ENCODE measurements at regions not wholly inside any gene's neighbourhood (a gene's known extent, or its start where the extent isn't known, plus 50 kb on each side); places are given as distances from the start of the nearest gene placed in this dataset.
"Not testable (repeated sequence)": the region's sequence is repeated elsewhere in the genome, so short reads cannot be mapped to it uniquely, and the experiment has no call there.

GRCh38 chr7:1295776-1296355 is 63.2 kb downstream of the UNCX start:
- Mint-ChIP-seq H3K27ac (no peak overlapping the region), H3K4me1 (ENCODE audit: low read depth in 2 of 2) (peaks cover 0 to 7% of the 10 kb centered on the region in 2 donors), H3K9me3 (no peaks in the 10 kb centered on the region), H3K36me3 (ENCODE audit: insufficient read depth) (peaks cover 4% of the 10 kb centered on the region), H3K4me3 (no peak overlapping the region), H3K27me3 (peaks cover 14 to 53% of the 10 kb centered on the region in 2 donors)
- DNase-seq: no peak
- ATAC-seq (replicated peaks): no peak

GRCh38 chr7:1296356-1296981 is 63.8 kb downstream of the UNCX start:
- ATAC-seq (replicated peaks) (no peak), DNase-seq (no peak)
- Mint-ChIP-seq H3K9me3 (no peaks in the 10 kb centered on the region), H3K36me3 (ENCODE audit: insufficient read depth) (peaks cover 4% of the 10 kb centered on the region), H3K4me3 (no peak overlapping the region), H3K27me3 (peaks cover 12 to 47% of the 10 kb centered on the region in 2 donors), H3K27ac (peak overlapping the region in 1 of 2 donors; percentile 79), H3K4me1 (ENCODE audit: low read depth in 2 of 2) (peaks cover 0 to 7% of the 10 kb centered on the region in 2 donors)

GRCh38 chr7:1297017-1297960 is 64.6 kb downstream of the UNCX start:
- ATAC-seq (replicated peaks): no peak
- no peaks in the 10 kb centered on the region for H3K9me3 Mint-ChIP-seq
- peaks cover 12 to 47% of the 10 kb centered on the region in 2 donors for H3K27me3 Mint-ChIP-seq
- H3K27ac Mint-ChIP-seq: peak overlapping the region in 1 of 2 donors; percentile 79
- DNase-seq: no peak
- H3K4me3 Mint-ChIP-seq: peak overlapping the region in 1 of 2 donors; percentile 33
- peaks cover 0 to 7% of the 10 kb centered on the region in 2 donors for H3K4me1 Mint-ChIP-seq (ENCODE audit: low read depth in 2 of 2)
- H3K36me3 Mint-ChIP-seq (ENCODE audit: insufficient read depth): peaks cover 4% of the 10 kb centered on the region

GRCh38 chr7:1298051-1298930 is 65.6 kb downstream of the UNCX start:
- DNase-seq: no peak
- Mint-ChIP-seq H3K36me3 (ENCODE audit: insufficient read depth) (peaks cover 3% of the 10 kb centered on the region), H3K27ac (no peak overlapping the region), H3K27me3 (peaks cover 14 to 45% of the 10 kb centered on the region in 2 donors), H3K4me3 (peak overlapping the region in 1 of 2 donors; percentile 33), H3K9me3 (no peaks in the 10 kb centered on the region), H3K4me1 (ENCODE audit: low read depth in 2 of 2) (peaks cover 0 to 7% of the 10 kb centered on the region in 2 donors)
- ATAC-seq (replicated peaks): no peak

DNA sequence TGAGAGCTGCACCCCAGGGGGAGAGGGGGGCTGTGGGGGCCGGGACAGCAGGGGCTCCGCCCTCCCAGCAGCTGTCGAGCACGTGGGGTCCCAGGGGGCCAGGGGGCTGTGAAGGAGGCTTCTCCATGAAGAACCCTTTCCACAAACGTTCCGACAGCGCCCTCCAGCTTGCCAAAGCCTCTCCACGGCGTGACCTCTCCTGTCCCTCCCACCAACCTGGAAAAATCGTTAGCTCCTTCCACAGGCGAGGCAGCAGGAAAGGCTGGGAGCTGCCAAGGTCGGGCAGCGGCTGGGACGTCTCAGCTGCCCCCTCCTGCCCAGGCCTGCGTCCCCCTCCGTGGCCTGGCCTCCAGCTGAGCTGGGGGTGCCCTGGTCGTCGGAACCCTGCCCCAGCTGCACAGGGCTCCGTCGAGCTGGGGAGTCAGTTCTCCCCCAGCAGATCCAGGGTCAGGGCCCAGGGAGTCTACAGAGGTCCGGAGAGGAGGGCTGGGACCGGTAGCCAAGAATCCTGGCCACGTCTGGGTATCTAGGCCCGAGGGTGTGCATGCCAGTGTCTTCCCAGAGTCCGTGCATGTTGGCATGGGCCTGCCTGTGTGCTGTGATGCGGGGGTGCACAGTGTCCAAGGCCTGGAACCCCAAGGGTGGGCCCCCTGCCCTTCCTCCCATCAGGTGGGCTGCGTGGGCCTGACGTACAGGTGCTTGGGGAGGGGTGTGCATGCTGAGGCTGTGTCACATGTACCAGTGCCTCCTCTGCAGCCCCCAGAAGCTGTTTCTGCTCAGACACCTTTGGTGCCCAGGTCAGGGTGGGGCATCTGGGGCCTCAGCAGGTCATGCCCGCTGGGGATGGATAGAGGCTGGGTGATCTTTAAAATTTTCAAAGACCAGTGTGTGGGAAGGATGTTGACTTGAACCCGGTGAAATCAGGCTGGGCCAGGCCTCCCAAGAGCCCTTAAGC is 66.5 kb downstream of the UNCX start:
- no peak overlapping the region for H3K27ac Mint-ChIP-seq
- H3K27me3 Mint-ChIP-seq: peaks cover 14 to 46% of the 10 kb centered on the region in 2 donors

DNA sequence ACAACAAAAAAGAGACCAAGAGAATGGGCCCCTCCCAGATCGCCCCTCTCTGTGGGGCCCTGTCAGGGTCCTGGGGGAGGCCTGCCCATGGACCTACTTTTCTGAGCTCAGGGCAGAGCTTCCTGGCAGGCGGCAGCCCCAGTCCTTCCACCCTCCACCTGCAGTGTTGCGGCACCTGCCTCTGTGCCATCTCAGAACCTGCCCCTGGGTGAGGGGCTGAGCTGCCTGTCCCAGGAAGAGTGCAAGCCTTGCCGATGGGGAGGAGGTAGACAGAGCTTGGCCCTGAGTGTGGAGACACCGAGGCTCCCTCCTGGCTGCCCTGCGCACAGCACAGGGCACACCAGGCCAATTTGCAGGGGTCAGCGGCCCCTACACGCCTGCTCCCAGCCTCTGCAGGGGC is 67.5 kb downstream of the UNCX start:
- no peak overlapping the region for H3K27ac Mint-ChIP-seq
- DNase-seq (no peak), ATAC-seq (replicated peaks) (no peak)
- no peak overlapping the region for H3K4me3 Mint-ChIP-seq
- no peaks in the 10 kb centered on the region for H3K9me3 Mint-ChIP-seq
- peaks cover 14 to 46% of the 10 kb centered on the region in 2 donors for H3K27me3 Mint-ChIP-seq
- no peaks in the 10 kb centered on the region for H3K36me3 Mint-ChIP-seq (ENCODE audit: insufficient read depth)
- H3K4me1 Mint-ChIP-seq (ENCODE audit: low read depth in 2 of 2): peaks cover 0 to 3% of the 10 kb centered on the region in 2 donors

More for the DNA sequence above, 66.5 kb downstream of the UNCX start:
- Mint-ChIP-seq H3K9me3 (no peaks in the 10 kb centered on the region), H3K4me3 (no peak overlapping the region), H3K4me1 (ENCODE audit: low read depth in 2 of 2) (peaks cover 0 to 7% of the 10 kb centered on the region in 2 donors), H3K36me3 (ENCODE audit: insufficient read depth) (no peaks in the 10 kb centered on the region)
- ATAC-seq (replicated peaks) (no peak), DNase-seq (no peak)

DNA sequence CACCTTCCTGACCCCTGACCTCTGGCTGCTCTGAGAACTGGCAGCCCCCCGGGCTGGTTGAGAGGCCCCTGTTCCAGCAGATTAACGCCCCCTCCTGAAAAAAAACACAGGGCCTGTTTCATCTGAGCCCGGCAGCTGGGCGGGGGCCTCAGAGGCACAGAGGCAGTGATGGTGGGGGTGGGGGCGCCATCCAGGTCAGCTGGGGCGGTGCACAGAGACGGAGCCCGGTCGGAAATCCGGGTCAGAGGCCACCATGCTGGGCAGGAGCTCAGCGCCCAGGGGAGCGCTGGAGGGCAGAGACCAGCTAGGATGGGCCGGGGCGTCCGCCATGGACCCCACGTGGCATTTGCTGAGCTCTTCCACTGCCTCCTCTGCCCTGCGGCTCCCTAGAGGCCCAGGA is 68.0 kb downstream of the UNCX start:
- peaks cover 14 to 49% of the 10 kb centered on the region in 2 donors for H3K27me3 Mint-ChIP-seq
- no peak for DNase-seq
- H3K4me3 Mint-ChIP-seq: no peak overlapping the region
- H3K4me1 Mint-ChIP-seq (ENCODE audit: low read depth in 2 of 2): peaks cover 0 to 3% of the 10 kb centered on the region in 2 donors
- H3K9me3 Mint-ChIP-seq: no peaks in the 10 kb centered on the region
- no peaks in the 10 kb centered on the region for H3K36me3 Mint-ChIP-seq (ENCODE audit: insufficient read depth)
- H3K27ac Mint-ChIP-seq: no peak overlapping the region
- no peak for ATAC-seq (replicated peaks)

DNA sequence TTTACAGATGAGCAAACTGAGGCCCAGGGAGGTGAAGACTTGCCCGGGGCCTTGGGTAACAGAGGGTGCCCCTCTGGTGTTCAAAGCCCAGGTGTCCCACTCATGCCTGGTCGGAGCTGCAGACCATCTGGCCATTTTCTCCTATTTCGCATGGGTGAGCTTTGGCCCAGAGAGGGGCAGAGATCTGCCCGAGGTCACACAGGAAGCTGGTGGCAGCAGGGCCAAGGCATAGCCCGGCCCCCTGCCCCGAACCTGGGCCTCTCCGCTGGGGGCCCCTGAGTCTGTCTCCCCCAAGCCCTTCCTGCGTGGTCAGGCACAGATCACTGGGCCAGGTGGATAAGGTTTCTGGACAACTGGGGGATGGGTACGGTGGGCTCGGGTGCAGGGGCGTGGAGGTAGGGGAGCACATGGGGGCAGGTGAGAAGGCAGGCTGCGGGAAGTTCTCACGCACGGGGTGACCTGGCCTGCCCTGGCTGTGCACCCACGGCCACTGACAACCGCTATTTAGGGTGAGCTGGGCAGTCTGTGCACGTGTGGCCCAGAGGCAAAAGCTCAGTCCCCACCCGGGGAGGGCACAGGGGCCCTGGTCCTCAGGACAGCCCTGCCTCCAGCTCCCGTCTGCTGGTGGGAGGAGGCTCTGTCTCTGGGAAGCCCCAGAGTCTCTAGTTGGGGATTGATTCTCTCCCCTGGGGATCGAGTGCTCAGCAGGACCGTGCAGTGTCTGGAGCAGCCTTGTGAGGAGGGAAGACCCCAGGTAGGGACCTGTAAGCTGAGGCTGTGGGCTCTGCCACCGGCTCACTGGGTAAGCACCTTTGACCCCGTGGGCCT is 68.6 kb downstream of the UNCX start:
- Mint-ChIP-seq H3K9me3 (no peaks in the 10 kb centered on the region), H3K27me3 (peaks cover 14 to 55% of the 10 kb centered on the region in 2 donors), H3K4me1 (ENCODE audit: low read depth in 2 of 2) (peaks cover 0 to 3% of the 10 kb centered on the region in 2 donors), H3K36me3 (ENCODE audit: insufficient read depth) (no peaks in the 10 kb centered on the region), H3K4me3 (no peak overlapping the region), H3K27ac (no peak overlapping the region)
- no peak for ATAC-seq (replicated peaks)
- no peak for DNase-seq

DNA sequence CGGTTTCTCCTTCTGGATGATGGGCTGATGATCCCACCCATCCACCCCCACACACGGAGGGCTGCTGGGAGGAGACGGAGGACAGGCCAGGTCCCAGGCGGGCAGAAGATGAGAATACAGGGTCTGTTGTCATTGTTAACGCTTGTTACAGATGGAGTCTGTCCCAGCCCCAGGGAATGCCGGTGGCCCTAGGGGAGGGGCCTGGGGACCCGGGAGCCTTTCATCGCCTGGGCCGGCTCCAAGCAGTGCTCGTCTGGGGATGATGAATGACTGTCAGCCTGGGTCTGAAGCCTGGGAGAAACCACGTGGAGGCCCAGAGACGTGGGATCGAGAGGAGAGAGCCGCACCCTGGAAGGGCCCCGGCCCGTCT is 69.2 kb downstream of the UNCX start:
- no peaks in the 10 kb centered on the region for H3K9me3 Mint-ChIP-seq
- peaks cover 0 to under 1% of the 10 kb centered on the region in 2 donors for H3K4me1 Mint-ChIP-seq (ENCODE audit: low read depth in 2 of 2)
- ATAC-seq (replicated peaks) (no peak), DNase-seq (no peak)
- no peaks in the 10 kb centered on the region for H3K36me3 Mint-ChIP-seq (ENCODE audit: insufficient read depth)
- peaks cover 14 to 55% of the 10 kb centered on the region in 2 donors for H3K27me3 Mint-ChIP-seq
- H3K27ac Mint-ChIP-seq: no peak overlapping the region
- no peak overlapping the region for H3K4me3 Mint-ChIP-seq

DNA sequence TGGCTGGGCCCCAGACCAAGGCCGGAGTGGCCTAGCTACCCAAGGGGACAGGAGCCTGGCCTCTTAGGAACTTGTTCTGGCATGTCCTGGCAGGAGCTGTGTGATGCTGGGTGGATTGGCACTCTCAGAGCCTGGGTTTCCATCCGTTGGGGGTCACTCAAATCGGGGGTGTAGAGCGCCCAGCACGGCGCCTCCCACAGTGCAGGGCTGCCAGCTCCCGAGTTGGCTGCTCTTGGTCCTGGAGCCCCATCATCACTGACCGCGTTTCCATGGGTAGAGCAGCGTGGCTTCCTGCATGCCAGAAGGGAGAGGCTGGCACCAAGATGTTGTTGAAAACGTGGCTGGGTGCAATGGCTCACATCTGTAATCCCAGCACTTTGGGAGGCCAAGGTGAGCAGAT is 70.3 kb downstream of the UNCX start:
- Mint-ChIP-seq H3K4me1 (ENCODE audit: low read depth in 2 of 2) (no peaks in the 10 kb centered on the region), H3K9me3 (no peaks in the 10 kb centered on the region), H3K27ac (no peak overlapping the region), H3K36me3 (ENCODE audit: insufficient read depth) (no peaks in the 10 kb centered on the region), H3K4me3 (no peak overlapping the region), H3K27me3 (peaks cover 9 to 47% of the 10 kb centered on the region in 2 donors)
- no peak for DNase-seq
- ATAC-seq (replicated peaks): no peak

GRCh38 chr7:1304011-1304410 is 71.3 kb downstream of the UNCX start:
- H3K27me3 Mint-ChIP-seq: peaks cover 8 to 39% of the 10 kb centered on the region in 2 donors
- DNase-seq; H3K36me3 Mint-ChIP-seq (ENCODE audit: insufficient read depth); H3K27ac Mint-ChIP-seq; ATAC-seq (replicated peaks); H3K9me3 Mint-ChIP-seq; H3K4me3 Mint-ChIP-seq; H3K4me1 Mint-ChIP-seq (ENCODE audit: low read depth in 2 of 2): not testable (repeated sequence)
